Astrocyte (in vitro differentiated cells and primary cell): ENCODE measurements at regions not wholly inside any gene's neighbourhood (a gene's known extent, or its start where the extent isn't known, plus 50 kb on each side); places are given as distances from the start of the nearest gene placed in this dataset.

Source experiments
- EZH2 ChIP-seq: IDR thresholded peaks from 2 replicates; pipeline ENCODE4 v1.6.1; 2012; ENCODE audit warnings: mild to moderate bottlenecking, low read length, inconsistent platforms; ENCODE audit not compliant: insufficient read depth
- TF ChIP-seq, protein P1 (sequence below): IDR thresholded peaks from 2 replicates; pipeline ENCODE4 v1.5.1; 2011; ENCODE audit warnings: low read depth, mild to moderate bottlenecking, inconsistent platforms, low read length, moderate library complexity; ENCODE audit not compliant: insufficient read depth

DNA sequence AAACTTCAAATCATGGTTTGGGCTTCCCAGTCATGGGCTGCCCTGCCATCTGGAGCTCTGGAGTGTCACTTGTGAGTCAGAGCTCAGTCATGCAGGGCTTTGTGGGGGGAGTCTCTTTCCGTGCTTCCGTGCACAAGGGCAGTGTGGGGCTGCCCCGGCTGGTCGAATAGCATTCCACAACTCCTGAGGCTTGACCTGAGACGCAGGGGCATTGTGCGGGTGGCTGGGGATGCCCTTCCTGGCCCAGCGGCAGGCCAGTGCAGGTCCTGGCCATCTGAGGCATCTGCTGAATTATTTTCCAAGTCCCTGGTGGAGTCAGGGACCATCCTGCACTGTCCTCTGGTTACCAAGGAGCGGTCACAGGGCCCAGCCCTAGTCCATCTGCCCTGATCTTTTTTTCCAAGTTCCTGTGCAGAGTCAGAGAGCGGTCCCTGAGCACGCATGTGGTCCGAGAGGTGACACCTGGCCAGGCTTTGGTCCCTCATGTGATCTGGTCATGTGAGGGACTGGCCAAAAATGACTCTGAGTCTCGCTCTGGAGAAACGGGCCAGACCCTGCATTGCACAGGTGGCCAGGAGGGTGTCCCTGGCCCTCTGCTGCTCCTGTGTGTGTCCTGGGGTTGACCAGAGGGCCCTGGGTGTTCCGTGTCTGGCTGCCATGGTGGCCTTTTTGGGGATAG is 167.0 kb upstream of the ALG10B start:
- TF ChIP-seq, protein P1, sequence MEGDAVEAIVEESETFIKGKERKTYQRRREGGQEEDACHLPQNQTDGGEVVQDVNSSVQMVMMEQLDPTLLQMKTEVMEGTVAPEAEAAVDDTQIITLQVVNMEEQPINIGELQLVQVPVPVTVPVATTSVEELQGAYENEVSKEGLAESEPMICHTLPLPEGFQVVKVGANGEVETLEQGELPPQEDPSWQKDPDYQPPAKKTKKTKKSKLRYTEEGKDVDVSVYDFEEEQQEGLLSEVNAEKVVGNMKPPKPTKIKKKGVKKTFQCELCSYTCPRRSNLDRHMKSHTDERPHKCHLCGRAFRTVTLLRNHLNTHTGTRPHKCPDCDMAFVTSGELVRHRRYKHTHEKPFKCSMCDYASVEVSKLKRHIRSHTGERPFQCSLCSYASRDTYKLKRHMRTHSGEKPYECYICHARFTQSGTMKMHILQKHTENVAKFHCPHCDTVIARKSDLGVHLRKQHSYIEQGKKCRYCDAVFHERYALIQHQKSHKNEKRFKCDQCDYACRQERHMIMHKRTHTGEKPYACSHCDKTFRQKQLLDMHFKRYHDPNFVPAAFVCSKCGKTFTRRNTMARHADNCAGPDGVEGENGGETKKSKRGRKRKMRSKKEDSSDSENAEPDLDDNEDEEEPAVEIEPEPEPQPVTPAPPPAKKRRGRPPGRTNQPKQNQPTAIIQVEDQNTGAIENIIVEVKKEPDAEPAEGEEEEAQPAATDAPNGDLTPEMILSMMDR: no peak
- no peak for TF ChIP-seq EZH2
